ENCODE measurements at regions not wholly inside any gene's neighbourhood (a gene's known extent, or its start where the extent isn't known, plus 50 kb on each side); places are given as distances from the start of the nearest gene placed in this dataset.

DNA sequence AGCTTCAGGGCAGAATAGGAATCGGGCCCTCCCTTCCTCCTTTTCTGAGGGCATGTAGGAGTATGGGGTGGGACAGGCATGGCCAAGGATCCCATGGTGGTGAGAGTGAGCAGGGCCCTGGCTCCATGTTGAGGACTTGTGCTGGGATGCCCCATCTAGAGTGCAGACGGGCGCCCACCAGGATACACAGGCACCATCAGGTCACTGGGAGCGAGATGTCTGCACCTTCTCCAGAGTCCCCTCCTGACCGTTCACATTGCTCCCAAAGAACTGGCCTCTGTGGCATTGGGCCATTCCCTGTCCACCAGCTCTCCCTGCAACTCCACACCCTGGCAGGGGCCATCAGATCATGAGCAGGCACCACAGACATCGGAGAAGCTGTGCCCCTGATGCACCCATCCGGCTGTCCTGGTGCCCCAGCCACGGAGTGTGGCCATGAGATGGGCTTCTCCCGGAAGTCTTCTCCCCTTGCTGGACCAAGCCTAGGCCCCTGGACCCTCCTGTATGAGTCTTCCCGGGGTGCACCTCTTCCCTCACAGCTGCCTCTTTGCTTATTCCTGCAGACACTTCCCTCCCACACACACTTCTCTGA, 195.0 kb downstream of the IRX2 start:
- H3K9me3 ChIP-seq (ENCODE audit: control insufficient read depth, low read length), result no peaks in the 10 kb centered on the region

DNA sequence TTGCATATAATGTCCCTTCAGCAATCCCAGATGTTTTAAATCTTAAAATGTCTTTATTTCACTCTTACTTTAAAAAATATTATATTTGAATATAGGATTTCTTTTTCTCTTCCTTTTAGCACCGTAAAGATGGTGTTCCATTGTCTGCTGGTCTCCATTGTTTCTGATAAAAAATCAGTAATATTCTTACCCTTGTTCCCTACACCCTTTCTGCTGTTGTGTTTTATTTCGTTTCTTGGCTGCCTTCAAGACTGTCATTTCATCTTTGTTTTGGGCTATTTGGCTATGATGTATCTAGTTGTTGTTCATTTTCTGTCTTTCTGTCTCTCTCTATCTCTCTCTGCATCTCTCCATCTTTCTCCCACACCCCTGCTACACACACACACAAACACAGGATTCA, 197.9 kb downstream of the IRX2 start:
- H3K27me3 ChIP-seq (ENCODE audit: control insufficient read depth, insufficient read depth, low read length), result no peaks in the 10 kb centered on the region
- no peaks in the 10 kb centered on the region for H3K9me3 ChIP-seq (ENCODE audit: control insufficient read depth, low read length)
- no peak overlapping the region for H3K9ac ChIP-seq (ENCODE audit: low read length)
- no peaks in the 10 kb centered on the region for H3K4me1 ChIP-seq (ENCODE audit: control insufficient read depth, insufficient read depth, low read length)
- H3K4me3 ChIP-seq (ENCODE audit: low read length), result no peak overlapping the region
- no peaks in the 10 kb centered on the region for H3K36me3 ChIP-seq (ENCODE audit: control insufficient read depth, insufficient read depth, low read length)

More for the DNA sequence above, 195.0 kb downstream of the IRX2 start:
- no peaks in the 10 kb centered on the region for H3K4me1 ChIP-seq (ENCODE audit: control insufficient read depth, insufficient read depth, low read length)
- no peak overlapping the region for H3K4me3 ChIP-seq (ENCODE audit: low read length)
- H3K36me3 ChIP-seq (ENCODE audit: control insufficient read depth, insufficient read depth, low read length), result no peaks in the 10 kb centered on the region
- H3K27me3 ChIP-seq (ENCODE audit: control insufficient read depth, insufficient read depth, low read length), result no peaks in the 10 kb centered on the region
- H3K9ac ChIP-seq (ENCODE audit: low read length), result no peak overlapping the region

DNA sequence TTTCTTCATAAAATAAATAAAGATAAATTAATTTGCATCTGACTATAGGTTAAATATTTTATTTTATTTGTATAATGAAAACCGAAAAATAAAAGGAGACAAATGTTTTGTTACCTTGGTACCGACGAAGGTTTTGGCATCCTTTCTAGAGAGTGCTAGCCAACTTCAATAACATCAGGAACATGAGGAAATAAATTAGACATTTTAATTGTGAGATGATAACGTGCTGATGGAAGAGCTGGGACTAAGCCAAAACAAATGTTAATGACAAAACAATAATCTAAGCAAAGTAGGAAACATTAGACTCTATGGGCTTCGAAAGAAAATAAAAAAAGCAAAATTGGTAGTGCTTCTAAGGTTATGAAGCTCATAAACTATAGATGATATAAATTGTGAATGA, 201.0 kb downstream of the IRX2 start:
- Histone ChIP-seq H3K9me3 (ENCODE audit: control insufficient read depth, low read length) (no peaks in the 10 kb centered on the region), H3K9ac (ENCODE audit: low read length) (no peak overlapping the region), H3K36me3 (ENCODE audit: control insufficient read depth, insufficient read depth, low read length) (no peaks in the 10 kb centered on the region)

DNA sequence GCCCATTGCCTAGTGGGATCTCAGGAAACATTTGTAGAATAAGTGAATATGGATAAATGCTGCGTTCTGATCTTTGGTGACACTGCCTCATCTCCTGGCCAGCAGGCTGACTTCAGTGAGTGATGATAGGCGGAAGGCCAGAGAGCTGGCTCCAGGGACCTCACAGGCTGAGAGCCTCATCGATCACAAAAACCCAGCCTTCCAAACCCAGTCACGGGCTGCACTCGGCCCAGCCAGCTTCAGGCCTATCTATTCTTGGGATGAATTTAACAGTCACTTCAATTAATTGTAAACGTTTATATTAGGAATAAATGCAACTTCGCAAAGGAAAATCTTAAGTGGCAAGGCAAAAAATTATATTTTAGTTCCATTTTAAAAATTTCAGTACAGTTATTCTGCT, 201.6 kb downstream of the IRX2 start:
- Histone ChIP-seq H3K4me1 (ENCODE audit: control insufficient read depth, insufficient read depth, low read length) (no peaks in the 10 kb centered on the region), H3K9ac (ENCODE audit: low read length) (no peak overlapping the region), H3K9me3 (ENCODE audit: control insufficient read depth, low read length) (no peaks in the 10 kb centered on the region), H3K27me3 (ENCODE audit: control insufficient read depth, insufficient read depth, low read length) (no peaks in the 10 kb centered on the region), H3K4me3 (ENCODE audit: low read length) (no peak overlapping the region), H3K36me3 (ENCODE audit: control insufficient read depth, insufficient read depth, low read length) (no peaks in the 10 kb centered on the region)

More for the DNA sequence above, 201.0 kb downstream of the IRX2 start:
- Histone ChIP-seq H3K4me1 (ENCODE audit: control insufficient read depth, insufficient read depth, low read length) (no peaks in the 10 kb centered on the region), H3K27me3 (ENCODE audit: control insufficient read depth, insufficient read depth, low read length) (no peaks in the 10 kb centered on the region), H3K4me3 (ENCODE audit: low read length) (no peak overlapping the region)

DNA sequence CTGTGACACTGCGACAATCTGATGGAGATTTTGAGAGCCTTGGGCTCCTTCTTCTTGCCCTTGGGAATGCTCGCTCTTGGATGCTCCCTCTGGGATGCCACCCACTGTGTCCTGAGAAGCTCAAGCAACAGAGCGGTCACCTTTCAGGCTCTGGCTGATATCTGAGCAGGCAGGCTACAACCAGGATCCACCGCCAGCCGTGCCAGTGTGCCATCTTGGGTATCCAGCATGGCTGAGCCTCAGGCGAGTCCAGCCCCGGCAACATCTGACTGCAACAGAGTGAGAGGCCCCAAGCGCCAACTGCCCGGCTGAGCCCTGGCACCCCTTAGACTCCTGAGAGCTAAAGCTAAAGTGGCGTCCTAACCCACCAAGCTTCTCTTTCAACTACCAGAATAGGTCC, 202.1 kb downstream of the IRX2 start:
- Histone ChIP-seq H3K4me3 (ENCODE audit: low read length) (no peak overlapping the region), H3K9me3 (ENCODE audit: control insufficient read depth, low read length) (no peaks in the 10 kb centered on the region), H3K36me3 (ENCODE audit: control insufficient read depth, insufficient read depth, low read length) (no peaks in the 10 kb centered on the region), H3K27me3 (ENCODE audit: control insufficient read depth, insufficient read depth, low read length) (no peaks in the 10 kb centered on the region), H3K4me1 (ENCODE audit: control insufficient read depth, insufficient read depth, low read length) (no peaks in the 10 kb centered on the region), H3K9ac (ENCODE audit: low read length) (no peak overlapping the region)

DNA sequence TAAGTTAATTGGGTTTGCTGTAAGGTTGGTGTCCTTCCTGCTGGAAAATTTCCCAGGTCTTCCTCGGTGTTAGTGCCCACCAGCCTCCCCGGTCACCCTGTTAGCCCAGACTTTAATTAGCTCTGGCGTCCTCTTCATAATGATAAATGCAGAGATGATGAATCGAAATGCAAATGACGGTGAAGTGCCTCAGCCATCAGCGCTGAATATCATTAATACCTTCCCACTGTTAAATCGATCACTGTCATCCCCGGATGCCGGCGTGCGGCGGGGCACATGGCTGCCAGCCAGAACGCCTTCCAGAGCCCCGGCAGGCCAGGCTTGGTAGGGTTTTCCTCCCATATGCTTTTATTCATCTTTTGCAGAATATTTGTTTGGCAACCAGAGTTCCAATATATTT, 204.5 kb downstream of the IRX2 start:
- no peaks in the 10 kb centered on the region for H3K9me3 ChIP-seq (ENCODE audit: control insufficient read depth, low read length)

DNA sequence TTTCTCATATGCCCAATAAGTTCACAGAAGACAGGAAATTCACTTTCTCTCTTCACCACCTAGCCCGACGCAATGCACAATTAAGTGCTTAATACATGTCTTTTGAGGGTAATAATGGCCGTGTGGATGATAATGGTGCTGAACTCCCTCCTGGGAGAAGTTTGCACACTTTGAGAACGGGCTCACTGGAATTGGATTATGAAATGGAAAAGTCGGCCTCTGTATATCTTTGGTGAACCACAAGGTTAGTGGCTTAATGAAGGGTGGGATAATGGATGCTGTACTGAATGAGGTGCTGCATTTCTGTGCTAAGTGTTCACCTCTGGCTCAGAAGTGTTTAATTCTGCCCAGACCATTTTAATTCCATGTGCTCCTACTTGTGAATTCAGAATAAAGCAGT, 207.5 kb downstream of the IRX2 start:
- H3K9me3 ChIP-seq (ENCODE audit: control insufficient read depth, low read length), result no peaks in the 10 kb centered on the region
- no peak overlapping the region for H3K4me3 ChIP-seq (ENCODE audit: low read length)
- no peaks in the 10 kb centered on the region for H3K27me3 ChIP-seq (ENCODE audit: control insufficient read depth, insufficient read depth, low read length)
- no peaks in the 10 kb centered on the region for H3K4me1 ChIP-seq (ENCODE audit: control insufficient read depth, insufficient read depth, low read length)
- H3K36me3 ChIP-seq (ENCODE audit: control insufficient read depth, insufficient read depth, low read length), result no peaks in the 10 kb centered on the region
- H3K9ac ChIP-seq (ENCODE audit: low read length), result no peak overlapping the region

More for the DNA sequence above, 204.5 kb downstream of the IRX2 start:
- no peak overlapping the region for H3K4me3 ChIP-seq (ENCODE audit: low read length)
- no peaks in the 10 kb centered on the region for H3K4me1 ChIP-seq (ENCODE audit: control insufficient read depth, insufficient read depth, low read length)
- H3K9ac ChIP-seq (ENCODE audit: low read length), result no peak overlapping the region
- no peaks in the 10 kb centered on the region for H3K27me3 ChIP-seq (ENCODE audit: control insufficient read depth, insufficient read depth, low read length)
- no peaks in the 10 kb centered on the region for H3K36me3 ChIP-seq (ENCODE audit: control insufficient read depth, insufficient read depth, low read length)

DNA sequence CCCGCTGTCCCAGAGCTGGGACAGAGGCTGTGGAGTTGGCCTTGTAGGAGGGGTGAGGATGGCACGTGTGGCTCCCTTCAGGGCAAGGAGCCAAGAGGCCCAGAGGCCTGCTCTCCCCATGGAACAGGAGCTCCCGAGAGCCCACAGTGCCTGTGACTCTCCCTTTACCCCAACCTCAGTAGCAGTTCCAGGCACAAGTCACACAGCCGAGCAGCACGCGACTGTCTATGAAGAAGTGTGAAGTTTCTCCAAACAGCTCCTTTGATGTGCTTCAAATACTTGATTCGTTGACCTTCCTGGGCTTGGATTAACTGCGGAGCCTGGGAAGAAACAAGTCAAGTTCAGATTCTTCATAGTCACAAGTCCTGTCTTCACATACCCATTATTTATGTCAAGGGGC, 208.7 kb downstream of the IRX2 start:
- no peaks in the 10 kb centered on the region for H3K27me3 ChIP-seq (ENCODE audit: control insufficient read depth, insufficient read depth, low read length)
- no peaks in the 10 kb centered on the region for H3K4me1 ChIP-seq (ENCODE audit: control insufficient read depth, insufficient read depth, low read length)
- no peak overlapping the region for H3K9ac ChIP-seq (ENCODE audit: low read length)
- H3K9me3 ChIP-seq (ENCODE audit: control insufficient read depth, low read length), result no peaks in the 10 kb centered on the region
- no peaks in the 10 kb centered on the region for H3K36me3 ChIP-seq (ENCODE audit: control insufficient read depth, insufficient read depth, low read length)
- H3K4me3 ChIP-seq (ENCODE audit: low read length), result no peak overlapping the region

DNA sequence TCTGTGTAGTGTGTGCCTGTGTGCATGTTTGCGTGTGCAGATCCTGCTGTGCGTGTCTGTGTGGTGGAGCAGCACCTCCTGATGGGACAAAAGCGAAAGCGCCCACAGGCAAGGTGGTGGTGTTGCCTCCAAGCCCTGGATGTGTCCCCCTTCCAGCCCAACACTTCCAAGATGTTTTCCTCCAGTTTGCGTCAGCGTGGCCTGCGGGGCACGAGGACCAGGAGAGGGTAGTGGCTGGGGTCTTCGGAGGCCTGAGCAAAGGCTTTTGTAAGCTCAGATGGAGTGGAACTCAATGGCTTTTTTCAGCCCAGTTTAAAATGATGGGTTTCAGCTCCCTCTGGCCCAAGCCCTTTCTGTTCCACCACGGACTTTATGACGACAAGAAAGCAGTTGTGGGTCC, 209.5 kb downstream of the IRX2 start:
- no peak overlapping the region for H3K4me3 ChIP-seq (ENCODE audit: low read length)
- H3K27me3 ChIP-seq (ENCODE audit: control insufficient read depth, insufficient read depth, low read length), result no peaks in the 10 kb centered on the region
- no peaks in the 10 kb centered on the region for H3K9me3 ChIP-seq (ENCODE audit: control insufficient read depth, low read length)
- no peak overlapping the region for H3K9ac ChIP-seq (ENCODE audit: low read length)
- no peaks in the 10 kb centered on the region for H3K4me1 ChIP-seq (ENCODE audit: control insufficient read depth, insufficient read depth, low read length)
- H3K36me3 ChIP-seq (ENCODE audit: control insufficient read depth, insufficient read depth, low read length), result no peaks in the 10 kb centered on the region

DNA sequence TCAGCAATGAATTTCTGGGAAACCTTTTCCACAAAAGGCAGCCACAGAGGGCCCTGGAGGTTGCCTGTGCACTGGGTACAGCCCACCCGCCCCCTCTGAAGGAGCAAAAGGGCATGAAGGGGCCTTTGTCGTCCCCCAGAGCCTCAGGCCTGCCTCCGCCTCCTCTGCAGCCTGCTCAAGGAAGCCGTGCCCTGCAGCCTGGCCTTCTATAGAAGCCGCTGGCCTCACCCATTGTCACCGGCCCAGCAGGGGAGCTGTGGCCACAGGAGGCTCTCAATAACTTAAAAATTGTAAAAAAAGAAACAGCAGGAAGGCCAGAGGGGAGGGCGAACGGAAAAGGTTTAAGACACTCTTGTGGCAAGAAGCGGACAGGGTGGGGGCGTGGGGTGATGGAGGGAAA, 213.3 kb downstream of the IRX2 start:
- no peak overlapping the region for H3K4me3 ChIP-seq (ENCODE audit: low read length)
- no peaks in the 10 kb centered on the region for H3K27me3 ChIP-seq (ENCODE audit: control insufficient read depth, insufficient read depth, low read length)
- H3K36me3 ChIP-seq (ENCODE audit: control insufficient read depth, insufficient read depth, low read length), result no peaks in the 10 kb centered on the region

DNA sequence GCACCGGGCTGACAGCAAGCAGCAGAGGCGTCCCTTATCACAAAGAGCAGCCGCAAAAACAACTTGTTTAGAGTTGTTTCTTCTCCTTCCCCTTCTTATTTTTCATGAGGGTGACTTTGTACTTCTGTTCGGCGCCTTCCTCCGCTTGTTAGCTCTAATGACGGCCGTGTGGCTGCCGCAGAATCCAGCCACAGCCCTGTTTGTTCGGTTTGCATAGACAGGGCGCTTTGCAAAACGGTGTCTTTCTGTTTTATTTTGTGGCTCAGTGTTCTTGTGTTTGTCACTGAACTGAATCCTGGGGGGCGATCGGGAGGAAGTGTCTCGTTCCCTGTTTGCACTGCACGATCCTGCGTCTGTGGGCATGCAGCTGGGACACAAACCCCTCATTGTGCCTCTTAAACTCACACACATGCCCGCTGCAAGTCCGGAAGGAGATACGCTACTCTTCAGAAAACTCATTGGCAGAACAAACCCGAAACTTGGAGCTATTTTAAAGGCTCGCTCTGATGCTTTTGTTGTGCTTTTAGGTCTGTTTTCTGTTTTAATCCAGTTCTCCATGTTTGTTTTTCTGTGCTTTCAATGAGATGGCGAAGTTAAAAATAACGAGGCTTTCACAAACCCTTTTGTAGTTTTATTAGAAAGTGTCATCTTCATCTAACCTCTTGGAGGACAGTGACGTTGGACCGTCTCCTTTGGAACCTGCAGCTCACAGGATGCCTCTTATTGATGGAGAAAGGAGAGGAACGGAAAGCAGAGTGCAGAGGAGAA, 213.9 kb downstream of the IRX2 start:
- H3K4me3 ChIP-seq (ENCODE audit: low read length), result no peak overlapping the region
- H3K4me1 ChIP-seq (ENCODE audit: control insufficient read depth, insufficient read depth, low read length), result no peaks in the 10 kb centered on the region
- no peaks in the 10 kb centered on the region for H3K9me3 ChIP-seq (ENCODE audit: control insufficient read depth, low read length)
- H3K9ac ChIP-seq (ENCODE audit: low read length), result no peak overlapping the region
- no peaks in the 10 kb centered on the region for H3K36me3 ChIP-seq (ENCODE audit: control insufficient read depth, insufficient read depth, low read length)
- no peaks in the 10 kb centered on the region for H3K27me3 ChIP-seq (ENCODE audit: control insufficient read depth, insufficient read depth, low read length)

More for the DNA sequence above, 213.3 kb downstream of the IRX2 start:
- no peaks in the 10 kb centered on the region for H3K4me1 ChIP-seq (ENCODE audit: control insufficient read depth, insufficient read depth, low read length)
- no peaks in the 10 kb centered on the region for H3K9me3 ChIP-seq (ENCODE audit: control insufficient read depth, low read length)
- H3K9ac ChIP-seq (ENCODE audit: low read length), result no peak overlapping the region

DNA sequence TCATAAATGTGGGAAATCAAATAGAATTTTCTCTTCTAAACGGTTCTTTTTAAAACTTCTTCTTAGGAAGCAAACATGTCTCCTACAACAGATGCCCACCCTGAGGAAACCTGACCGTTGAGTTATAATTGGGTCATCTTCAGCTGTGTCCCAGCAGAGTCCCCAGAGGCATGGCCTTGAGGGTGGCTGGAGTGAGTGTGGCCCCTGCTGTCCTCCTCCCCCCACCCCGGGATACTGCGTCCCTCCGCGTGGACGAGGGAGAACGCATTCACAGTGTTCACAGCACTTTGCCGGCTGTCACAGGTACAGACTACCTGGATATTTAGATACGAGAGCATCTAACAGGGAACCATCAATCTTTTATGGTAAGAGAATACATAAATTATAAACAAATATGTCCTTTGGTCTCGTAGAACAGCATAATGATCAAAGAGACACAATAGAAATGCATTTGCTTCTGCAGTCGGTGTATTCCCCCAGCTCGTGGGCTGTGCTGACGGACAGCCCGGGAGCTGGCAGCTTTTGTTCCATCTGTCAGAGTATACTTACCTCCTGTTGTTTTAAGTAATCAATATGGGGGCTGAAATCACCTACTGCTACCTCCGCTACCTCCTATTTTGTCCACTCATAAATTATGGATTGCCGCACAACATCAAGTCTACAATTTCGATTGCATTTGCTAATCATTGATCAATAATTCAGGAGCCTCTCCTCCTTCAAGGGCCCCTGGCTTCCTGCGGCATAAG, 214.7 kb downstream of the IRX2 start:
- H3K36me3 ChIP-seq (ENCODE audit: control insufficient read depth, insufficient read depth, low read length), result no peaks in the 10 kb centered on the region
- H3K4me3 ChIP-seq (ENCODE audit: low read length), result no peak overlapping the region
- no peak overlapping the region for H3K9ac ChIP-seq (ENCODE audit: low read length)
- no peaks in the 10 kb centered on the region for H3K4me1 ChIP-seq (ENCODE audit: control insufficient read depth, insufficient read depth, low read length)
- no peaks in the 10 kb centered on the region for H3K9me3 ChIP-seq (ENCODE audit: control insufficient read depth, low read length)
- H3K27me3 ChIP-seq (ENCODE audit: control insufficient read depth, insufficient read depth, low read length), result no peaks in the 10 kb centered on the region

Measured in mucosa of stomach (tissue), 1 donor.